Mesodermal cell (in vitro differentiated cells): ENCODE measurements at regions not wholly inside any gene's neighbourhood (a gene's known extent, or its start where the extent isn't known, plus 50 kb on each side); places are given as distances from the start of the nearest gene placed in this dataset.

Source experiments
- H3K27ac ChIP-seq: 2 replicates; pipeline ENCODE4 v1.7.0; 2013; ENCODE audit warnings: mild to moderate bottlenecking, low read depth, low read length, moderate library complexity; ENCODE audit not compliant: severe bottlenecking
- H3K36me3 ChIP-seq: 2 replicates; pipeline ENCODE4 v1.7.1; 2013; ENCODE audit warnings: mild to moderate bottlenecking, low read length, moderate library complexity; ENCODE audit not compliant: control insufficient read depth, insufficient read depth
- H3K4me1 ChIP-seq: one replicate; pipeline ENCODE4 v1.7.1; 2013; ENCODE audit warnings: mild to moderate bottlenecking, low read length; ENCODE audit not compliant: insufficient read depth, control insufficient read depth, poor library complexity, severe bottlenecking
- H3K4me3 ChIP-seq: 2 replicates; pipeline ENCODE4 v1.7.0; 2013; ENCODE audit warnings: low read length, control low read depth, mild to moderate bottlenecking; ENCODE audit not compliant: insufficient read depth, poor library complexity, severe bottlenecking; ENCODE audit errors: extremely low read depth
- H3K9me3 ChIP-seq: 2 replicates; pipeline ENCODE4 v1.7.1; 2013; ENCODE audit warnings: mild to moderate bottlenecking, low read length, moderate library complexity; ENCODE audit not compliant: control insufficient read depth
- WGBS, 2 experiments: methylation state at CpG; one replicate each; pipeline ENCODE4 v1.1.5; 2013; ENCODE audit warnings: missing lambda C conversion rate in 2 of 2; ENCODE audit not compliant: insufficient coverage in 2 of 2; 5-methylcytosine and 5-hydroxymethylcytosine counted together

- Histone ChIP-seq H3K4me3 (no peak overlapping the region), H3K9me3 (no peaks in the 10 kb centered on the region), H3K4me1 (no peaks in the 10 kb centered on the region), H3K36me3 (no peaks in the 10 kb centered on the region), H3K27ac (no peak overlapping the region)
These were observed 94.3 kb upstream of the NR3C1 start for GRCh38 chr5:143497749-143498148.

DNA sequence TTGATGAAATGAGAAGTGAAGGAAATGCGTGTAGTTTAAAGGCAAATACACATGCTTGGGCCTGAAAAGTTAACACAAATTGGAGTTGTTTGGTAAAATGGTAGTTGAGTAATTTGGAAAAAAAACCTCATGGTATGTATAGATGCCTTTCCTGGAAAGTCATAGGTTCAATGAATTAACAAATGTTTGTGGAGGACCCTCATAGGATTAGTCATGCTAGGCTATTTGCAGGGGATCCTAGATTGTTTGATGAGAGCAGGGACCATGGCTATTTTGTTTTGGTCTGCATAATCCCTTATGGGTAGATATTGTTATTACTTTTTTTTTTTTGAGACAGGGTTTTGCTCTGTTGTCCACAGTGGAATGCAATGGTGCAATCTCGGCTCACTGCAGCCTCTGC, 93.5 kb upstream of the NR3C1 start:
- Histone ChIP-seq H3K27ac (no peak overlapping the region), H3K4me3 (no peak overlapping the region), H3K4me1 (no peaks in the 10 kb centered on the region), H3K9me3 (no peaks in the 10 kb centered on the region), H3K36me3 (no peaks in the 10 kb centered on the region)
- WGBS, 2 experiments: 86% methylated on average over 1 to 2 of the region's 2 CpGs

- no CpG with 5 or more reads among the region's 2 CpGs for WGBS, 2 experiments
- Histone ChIP-seq H3K36me3 (no peaks in the 10 kb centered on the region), H3K27ac (no peak overlapping the region), H3K4me3 (no peak overlapping the region), H3K4me1 (no peaks in the 10 kb centered on the region), H3K9me3 (no peaks in the 10 kb centered on the region)
These were observed 92.4 kb upstream of the NR3C1 start for GRCh38 chr5:143495821-143496275.

DNA sequence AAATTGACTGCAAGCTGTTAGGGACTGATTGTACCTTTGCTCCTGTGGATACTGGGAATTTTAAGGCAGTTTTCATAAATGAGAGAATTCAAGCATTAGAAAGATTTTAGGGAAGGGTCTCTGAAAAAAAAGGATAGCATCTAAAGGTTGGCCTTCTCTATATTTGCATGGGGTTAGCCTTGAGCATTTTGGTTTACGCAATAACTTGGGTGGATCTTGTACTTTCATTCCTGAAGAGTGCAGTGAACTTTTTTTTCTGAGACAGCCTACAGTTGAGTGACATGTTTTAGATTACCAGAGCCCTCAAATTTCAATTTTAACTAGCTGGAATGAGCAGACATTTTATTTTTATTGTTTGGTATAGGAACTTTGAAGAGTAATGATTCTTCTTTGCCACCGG, 91.6 kb upstream of the NR3C1 start:
- no peaks in the 10 kb centered on the region for H3K36me3 ChIP-seq
- WGBS, 2 experiments: 100% methylated on average over 1 to 2 of the region's 2 CpGs
- H3K9me3 ChIP-seq: no peaks in the 10 kb centered on the region
- no peak overlapping the region for H3K4me3 ChIP-seq
- H3K4me1 ChIP-seq: no peaks in the 10 kb centered on the region
- H3K27ac ChIP-seq: no peak overlapping the region

- H3K4me3 ChIP-seq: no peak overlapping the region
- H3K36me3 ChIP-seq: no peaks in the 10 kb centered on the region
- 80% methylated on average over 1 of the region's 1 CpG; no CpG with 5 or more reads in 1 of the 2 experiments for WGBS, 2 experiments
- no peaks in the 10 kb centered on the region for H3K9me3 ChIP-seq
- H3K27ac ChIP-seq: no peak overlapping the region
- H3K4me1 ChIP-seq: no peaks in the 10 kb centered on the region
These were observed 91.1 kb upstream of the NR3C1 start for GRCh38 chr5:143494595-143494994.

GRCh38 chr5:143494162-143494561, 90.7 kb upstream of the NR3C1 start:
- Histone ChIP-seq H3K27ac (no peak overlapping the region), H3K9me3 (no peaks in the 10 kb centered on the region), H3K4me3 (no peak overlapping the region), H3K36me3 (no peaks in the 10 kb centered on the region), H3K4me1 (no peaks in the 10 kb centered on the region)
- WGBS, 2 experiments: 75 to 91% methylated on average over 1 of the region's 2 CpGs

GRCh38 chr5:143492783-143493182, 89.3 kb upstream of the NR3C1 start:
- Histone ChIP-seq H3K4me1 (no peaks in the 10 kb centered on the region), H3K9me3 (no peaks in the 10 kb centered on the region), H3K4me3 (no peak overlapping the region), H3K36me3 (no peaks in the 10 kb centered on the region), H3K27ac (no peak overlapping the region)

- H3K27ac ChIP-seq: no peak overlapping the region
- H3K4me3 ChIP-seq: no peak overlapping the region
- no peaks in the 10 kb centered on the region for H3K9me3 ChIP-seq
- H3K36me3 ChIP-seq: no peaks in the 10 kb centered on the region
- H3K4me1 ChIP-seq: no peaks in the 10 kb centered on the region
- WGBS, 2 experiments: 93 to 100% methylated on average over 1 to 2 of the region's 3 CpGs
These were observed 88.2 kb upstream of the NR3C1 start for GRCh38 chr5:143491646-143492045.

GRCh38 chr5:143488381-143488780, 84.9 kb upstream of the NR3C1 start:
- Histone ChIP-seq H3K9me3 (no peaks in the 10 kb centered on the region), H3K4me3 (no peak overlapping the region), H3K4me1 (no peaks in the 10 kb centered on the region), H3K27ac (no peak overlapping the region), H3K36me3 (no peaks in the 10 kb centered on the region)
- WGBS, 2 experiments: 85 to 92% methylated on average over 2 of the region's 3 CpGs

GRCh38 chr5:143484601-143485000, 81.1 kb upstream of the NR3C1 start:
- Histone ChIP-seq H3K4me3 (no peak overlapping the region), H3K27ac (no peak overlapping the region), H3K36me3 (no peaks in the 10 kb centered on the region), H3K9me3 (no peaks in the 10 kb centered on the region), H3K4me1 (no peaks in the 10 kb centered on the region)
- WGBS, 2 experiments: 63 to 83% methylated on average over 1 of the region's 1 CpG

DNA sequence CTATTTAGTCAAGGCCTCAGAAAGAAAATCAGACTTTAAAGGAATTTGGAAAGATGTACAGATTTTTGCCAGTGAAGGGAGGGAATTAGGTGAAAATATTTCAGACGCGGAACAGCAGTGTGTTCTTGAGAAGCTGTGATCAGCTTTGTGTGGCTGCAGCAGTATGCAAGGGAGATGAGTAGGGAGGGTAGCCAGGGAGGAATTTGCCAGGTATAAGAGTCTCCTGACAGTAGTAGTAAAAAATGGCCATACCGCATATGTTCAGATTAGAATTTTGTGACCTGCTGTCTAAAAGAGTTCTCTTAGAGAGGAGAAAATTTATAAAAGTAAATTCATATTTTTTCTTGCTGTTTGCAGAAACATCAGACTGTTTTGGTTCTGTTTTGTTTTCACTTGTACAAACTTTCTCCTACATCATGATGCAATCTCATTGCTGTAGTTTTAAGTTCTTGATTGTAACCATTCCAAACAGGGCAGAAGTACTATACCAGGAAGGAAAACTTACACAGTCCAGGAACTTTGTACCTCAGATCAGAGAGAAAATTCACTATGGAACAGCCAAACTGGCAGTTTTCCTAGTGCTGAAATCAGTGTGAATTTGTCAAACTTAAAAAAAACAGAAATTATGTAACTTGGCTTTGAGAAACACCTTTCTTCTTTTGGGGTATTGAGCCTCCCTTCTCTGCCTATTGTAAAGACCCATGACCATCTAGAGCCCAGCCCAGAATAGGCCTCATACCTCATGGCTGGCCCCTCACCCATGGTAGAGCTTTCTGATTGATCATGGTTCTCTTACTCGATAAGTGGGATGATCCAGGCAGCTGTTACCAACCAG, 78.4 kb upstream of the NR3C1 start:
- Histone ChIP-seq H3K4me1 (no peaks in the 10 kb centered on the region), H3K27ac (no peak overlapping the region), H3K4me3 (no peak overlapping the region), H3K9me3 (no peaks in the 10 kb centered on the region), H3K36me3 (no peaks in the 10 kb centered on the region)
- WGBS, 2 experiments: 86 to 100% methylated on average over 2 to 3 of the region's 4 CpGs
